Muscle layer of colon (tissue), 2 donors: ENCODE measurements at regions not wholly inside any gene's neighbourhood (a gene's known extent, or its start where the extent isn't known, plus 50 kb on each side); places are given as distances from the start of the nearest gene placed in this dataset.
"Not testable (repeated sequence)": the region's sequence is repeated elsewhere in the genome, so short reads cannot be mapped to it uniquely, and the experiment has no call there.

Source experiments
- H3K27ac ChIP-seq: one replicate; pipeline ENCODE4 v1.7.0; 2013; ENCODE audit warnings: low read depth, mild to moderate bottlenecking, low read length, moderate library complexity
- H3K27me3 ChIP-seq, 2 donors: one replicate each; pipeline ENCODE4 v1.7.0; 2013; ENCODE audit warnings: low read length in 2 of 2, mild to moderate bottlenecking in 2 of 2; ENCODE audit not compliant: insufficient read depth in 2 of 2, control insufficient read depth in 1 of 2
- H3K36me3 ChIP-seq: one replicate; pipeline ENCODE4 v1.7.0; 2013; ENCODE audit warnings: mild to moderate bottlenecking, low read length; ENCODE audit not compliant: insufficient read depth
- H3K4me1 ChIP-seq: one replicate; pipeline ENCODE4 v1.7.0; 2013; ENCODE audit warnings: mild to moderate bottlenecking, low read length; ENCODE audit not compliant: insufficient read depth
- H3K4me3 ChIP-seq, 2 donors: one replicate each; pipeline ENCODE4 v1.7.0; 2013; ENCODE audit warnings: low read length in 2 of 2, low read depth in 1 of 2, mild to moderate bottlenecking in 1 of 2, moderate library complexity in 1 of 2
- H3K9ac ChIP-seq: one replicate; pipeline ENCODE4 v1.7.0; 2013; ENCODE audit warnings: low read length
- H3K9me3 ChIP-seq: one replicate; pipeline ENCODE4 v1.7.0; 2013; ENCODE audit warnings: mild to moderate bottlenecking, low read length
- donor health status: abdominal sarcoma.
- donor health status: Adenocarcinoma of cecum.

DNA sequence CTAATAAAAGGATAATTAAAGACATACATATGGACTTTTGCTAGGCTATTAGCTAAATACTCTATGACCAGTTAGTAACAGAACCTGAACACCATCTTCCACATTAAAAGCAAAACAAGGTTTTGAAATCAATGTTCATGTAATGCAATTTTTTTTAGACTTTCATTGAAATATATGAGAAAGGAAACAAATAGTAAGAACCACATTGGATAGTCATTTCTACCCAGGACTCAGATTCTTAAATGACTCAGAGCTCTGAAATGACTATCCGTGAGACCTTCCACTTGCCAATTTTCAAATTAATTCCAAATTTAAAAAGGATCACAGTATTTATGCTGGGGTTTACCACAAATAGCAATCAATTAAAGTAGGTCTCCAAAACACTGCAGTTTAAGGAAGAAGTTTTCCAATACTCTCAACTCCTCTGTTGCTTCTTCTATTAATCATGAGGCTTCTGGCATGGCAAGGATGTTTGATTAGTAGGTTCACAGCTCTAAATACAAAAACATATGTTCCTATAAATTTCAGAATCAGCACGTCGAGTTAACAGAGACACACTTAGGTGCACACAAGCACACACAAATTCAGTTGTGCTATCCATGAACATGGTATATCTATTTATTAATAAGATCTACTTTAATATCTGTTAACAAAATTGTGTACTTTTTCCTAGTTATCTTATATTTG lies 841.0 kb downstream of the RNF144A start:
- H3K9me3 ChIP-seq: peaks cover 22% of the 10 kb centered on the region
- H3K4me3 ChIP-seq: no peak overlapping the region
- no peaks in the 10 kb centered on the region for H3K36me3 ChIP-seq
- no peak overlapping the region for H3K27ac ChIP-seq
- H3K9ac ChIP-seq: no peak overlapping the region
- H3K27me3 ChIP-seq: no peaks in the 10 kb centered on the region
- no peaks in the 10 kb centered on the region for H3K4me1 ChIP-seq

DNA sequence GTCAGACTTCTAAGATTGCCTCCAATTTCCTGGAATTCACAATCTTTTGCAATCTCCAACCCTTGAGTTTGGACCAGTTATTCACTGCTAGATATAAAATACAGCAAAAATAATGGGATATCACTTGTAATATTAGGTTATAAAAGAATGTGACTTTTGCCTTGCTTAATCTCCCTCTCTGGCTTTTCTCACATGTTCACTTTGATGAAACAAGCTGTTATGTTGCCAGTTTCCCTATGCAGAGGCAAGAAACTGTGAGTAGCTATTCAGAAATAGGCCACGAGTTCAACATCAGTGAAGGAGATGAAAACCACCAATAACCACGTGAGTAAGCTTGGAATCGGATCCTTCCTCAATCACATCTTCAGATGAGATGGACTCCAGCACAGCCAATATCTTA lies 842.7 kb downstream of the RNF144A start:
- H3K36me3 ChIP-seq: no peaks in the 10 kb centered on the region
- no peaks in the 10 kb centered on the region for H3K4me1 ChIP-seq
- no peak overlapping the region for H3K9ac ChIP-seq
- peaks cover 16% of the 10 kb centered on the region for H3K9me3 ChIP-seq
- H3K27me3 ChIP-seq: no peaks in the 10 kb centered on the region
- no peak overlapping the region for H3K4me3 ChIP-seq
- H3K27ac ChIP-seq: peak overlapping the region; percentile 12

GRCh38 chr2:7763418-7763817 lies 846.2 kb downstream of the RNF144A start:
- H3K4me1 ChIP-seq: peaks cover 23% of the 10 kb centered on the region
- not testable (repeated sequence) for H3K27ac ChIP-seq, H3K36me3 ChIP-seq, H3K9me3 ChIP-seq, H3K9ac ChIP-seq, H3K27me3 ChIP-seq, H3K4me3 ChIP-seq

GRCh38 chr2:7765236-7765635 lies 848.0 kb downstream of the RNF144A start:
- Histone ChIP-seq H3K27me3 (no peaks in the 10 kb centered on the region), H3K4me3 (no peak overlapping the region), H3K9ac (no peak overlapping the region), H3K27ac (no peak overlapping the region), H3K9me3 (no peaks in the 10 kb centered on the region), H3K36me3 (no peaks in the 10 kb centered on the region), H3K4me1 (peaks cover 23% of the 10 kb centered on the region)

- peaks cover 23% of the 10 kb centered on the region for H3K4me1 ChIP-seq
- H3K4me3 ChIP-seq: no peak overlapping the region
- no peak overlapping the region for H3K9ac ChIP-seq
- no peaks in the 10 kb centered on the region for H3K36me3 ChIP-seq
- H3K9me3 ChIP-seq: no peaks in the 10 kb centered on the region
- no peaks in the 10 kb centered on the region for H3K27me3 ChIP-seq
- peak overlapping the region; percentile 50 for H3K27ac ChIP-seq
Observed at GRCh38 chr2:7766088-7766722, 849.0 kb downstream of the RNF144A start.

DNA sequence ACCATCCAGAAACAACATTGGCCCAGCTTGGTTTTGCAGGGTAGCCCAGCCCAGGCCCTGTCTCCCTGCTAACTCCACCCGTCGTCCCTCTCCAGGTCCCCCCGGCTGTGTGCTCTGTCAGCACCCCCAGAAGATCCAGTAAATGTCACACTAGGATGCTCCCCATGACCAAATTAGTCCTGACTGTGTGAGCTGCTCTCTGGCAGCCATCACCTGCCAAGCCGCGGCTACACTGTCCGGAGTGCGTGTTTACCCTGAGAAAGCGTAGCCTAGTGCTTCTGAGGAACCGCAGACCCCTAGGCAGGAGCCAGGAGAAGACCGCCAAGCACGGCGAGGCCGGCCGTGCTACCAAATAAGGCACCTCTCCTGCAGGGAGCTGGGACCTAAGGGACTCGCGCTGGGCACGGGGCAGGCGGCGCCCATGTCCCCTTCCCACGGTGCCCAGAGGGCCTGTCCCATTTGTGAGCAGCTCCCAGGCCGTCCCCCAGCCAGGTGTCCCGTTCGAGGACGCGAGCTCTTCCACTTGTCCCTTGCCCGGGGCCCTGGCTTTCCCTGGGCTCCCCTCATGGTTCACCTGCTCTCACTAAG lies 849.9 kb downstream of the RNF144A start:
- H3K27me3 ChIP-seq: no peaks in the 10 kb centered on the region
- H3K9me3 ChIP-seq: no peaks in the 10 kb centered on the region
- no peak overlapping the region for H3K4me3 ChIP-seq
- H3K36me3 ChIP-seq: no peaks in the 10 kb centered on the region
- peaks cover 23% of the 10 kb centered on the region for H3K4me1 ChIP-seq
- peak overlapping the region; percentile 59 for H3K27ac ChIP-seq
- H3K9ac ChIP-seq: no peak overlapping the region

- H3K36me3 ChIP-seq: no peaks in the 10 kb centered on the region
- H3K27me3 ChIP-seq: no peaks in the 10 kb centered on the region
- peaks cover 23% of the 10 kb centered on the region for H3K4me1 ChIP-seq
- peak overlapping the region; percentile 37 for H3K9ac ChIP-seq
- H3K9me3 ChIP-seq: no peaks in the 10 kb centered on the region
- H3K4me3 ChIP-seq: no peak overlapping the region
- H3K27ac ChIP-seq: no peak overlapping the region
Observed at GRCh38 chr2:7767902-7768301, 850.7 kb downstream of the RNF144A start.

- Histone ChIP-seq H3K4me1 (peaks cover 13% of the 10 kb centered on the region), H3K9me3 (no peaks in the 10 kb centered on the region), H3K27me3 (no peaks in the 10 kb centered on the region), H3K27ac (no peak overlapping the region), H3K9ac (no peak overlapping the region), H3K36me3 (no peaks in the 10 kb centered on the region), H3K4me3 (no peak overlapping the region)
Observed at GRCh38 chr2:7771781-7772180, 854.6 kb downstream of the RNF144A start.

DNA sequence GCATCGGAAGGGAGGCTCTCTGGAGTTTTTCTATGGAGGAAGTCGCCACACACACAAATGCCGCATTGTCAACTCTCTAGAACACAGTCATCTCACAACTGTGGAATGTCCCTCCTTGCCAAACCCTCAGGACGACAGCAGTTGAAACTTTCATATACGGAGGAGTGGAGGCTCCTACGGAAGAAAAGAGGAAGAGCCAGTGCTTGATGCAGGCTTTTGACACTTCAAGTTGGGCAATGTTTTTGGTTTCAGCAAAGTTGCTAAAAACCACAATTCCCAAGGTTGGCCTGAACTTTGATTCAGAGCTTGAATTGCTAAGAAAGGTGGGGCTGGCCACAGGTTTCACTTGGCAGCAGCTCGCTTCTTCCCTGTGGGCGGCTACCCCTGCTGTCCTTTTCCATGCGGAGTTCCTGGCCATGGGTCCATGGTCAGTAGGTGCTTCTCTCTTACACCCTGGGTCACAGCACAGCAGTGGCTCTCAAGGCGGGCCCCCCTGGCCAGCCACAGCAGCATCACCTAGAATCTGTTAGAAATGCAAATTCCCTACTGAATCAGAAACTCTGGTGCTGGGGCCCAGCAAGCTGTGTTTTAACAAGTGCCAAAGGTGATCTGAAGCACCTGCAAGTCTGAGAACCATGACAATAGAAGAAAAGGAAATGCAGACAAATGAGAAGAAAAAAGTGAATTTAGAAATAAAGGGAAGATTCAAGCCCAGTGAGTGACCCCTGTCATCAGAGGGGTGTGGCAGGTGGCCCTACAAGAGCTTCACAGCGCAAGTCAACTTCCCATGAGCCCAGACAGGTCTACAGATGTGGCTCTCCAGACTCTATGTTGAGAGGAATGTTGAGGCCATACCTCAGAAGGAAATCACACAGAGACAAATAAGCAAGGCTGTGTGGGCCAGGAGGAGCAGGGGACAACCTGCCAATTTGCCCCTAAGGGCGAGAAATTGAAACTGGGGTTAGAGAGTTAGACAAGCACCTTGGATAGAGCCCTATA lies 856.4 kb downstream of the RNF144A start:
- Histone ChIP-seq H3K9me3 (no peaks in the 10 kb centered on the region), H3K9ac (no peak overlapping the region), H3K4me3 (no peak overlapping the region), H3K27me3 (no peaks in the 10 kb centered on the region), H3K4me1 (no peaks in the 10 kb centered on the region), H3K27ac (no peak overlapping the region), H3K36me3 (no peaks in the 10 kb centered on the region)

DNA sequence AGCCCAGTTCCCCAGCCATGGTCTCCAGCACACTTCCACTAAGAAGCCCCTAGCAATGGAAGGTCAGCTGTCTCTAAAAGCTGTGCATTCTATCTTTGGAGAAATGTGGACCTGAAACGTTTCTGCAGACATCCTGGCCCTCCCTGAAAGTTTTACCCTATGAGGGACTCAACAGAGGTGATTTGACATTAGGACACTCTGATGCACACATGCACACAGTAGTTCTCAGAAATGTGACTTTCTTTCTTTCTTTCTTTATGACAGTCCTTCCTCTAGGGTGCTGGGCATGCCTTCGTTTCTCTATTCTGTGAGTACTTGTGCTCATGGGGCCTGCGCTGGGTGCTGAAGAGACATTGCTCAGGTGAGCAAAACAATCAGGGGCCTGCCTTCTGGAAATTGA lies 857.3 kb downstream of the RNF144A start:
- Histone ChIP-seq H3K9ac (no peak overlapping the region), H3K9me3 (no peaks in the 10 kb centered on the region), H3K4me3 (no peak overlapping the region), H3K36me3 (no peaks in the 10 kb centered on the region), H3K27me3 (no peaks in the 10 kb centered on the region), H3K4me1 (no peaks in the 10 kb centered on the region), H3K27ac (no peak overlapping the region)

- H3K27ac ChIP-seq: no peak overlapping the region
- no peaks in the 10 kb centered on the region for H3K4me1 ChIP-seq
- H3K9me3 ChIP-seq: no peaks in the 10 kb centered on the region
- no peak overlapping the region for H3K9ac ChIP-seq
- no peaks in the 10 kb centered on the region for H3K36me3 ChIP-seq
- no peaks in the 10 kb centered on the region for H3K27me3 ChIP-seq
- H3K4me3 ChIP-seq: no peak overlapping the region
Observed at GRCh38 chr2:7777668-7778067, 860.5 kb downstream of the RNF144A start.
